ENCODE measurements at regions not wholly inside any gene's neighbourhood (a gene's known extent, or its start where the extent isn't known, plus 50 kb on each side); places are given as distances from the start of the nearest gene placed in this dataset.

GRCh38 chr12:27180906-27181505 is 63.1 kb upstream of the STK38L start:
- ATAC-seq (ENCODE audit: low read depth in 2 of 2) (no peak), DNase-seq (no peak)
- Histone ChIP-seq H3K4me3 (ENCODE audit: low read depth, low read length) (no peak overlapping the region), H3K4me1 (ENCODE audit: control insufficient read depth, insufficient read depth, low read length, poor library complexity, severe bottlenecking) (peaks cover 10% of the 10 kb centered on the region), H3K9me3 (ENCODE audit: control insufficient read depth in 2 of 2, low read length in 2 of 2) (no peaks in the 10 kb centered on the region), H3K36me3 (ENCODE audit: control insufficient read depth, insufficient read depth, low read length) (no peaks in the 10 kb centered on the region), H3K27ac (ENCODE audit: insufficient read depth, low read length, poor library complexity, severe bottlenecking) (no peak overlapping the region), H3K27me3 (ENCODE audit: control insufficient read depth, insufficient read depth, low read length) (no peaks in the 10 kb centered on the region)
- no peaks in the 10 kb centered on the region for H3K27me3 Mint-ChIP-seq
- no peaks in the 10 kb centered on the region for H3K36me3 Mint-ChIP-seq
- H3K4me3 Mint-ChIP-seq, result no peak overlapping the region
- no peaks in the 10 kb centered on the region for H3K9me3 Mint-ChIP-seq
- H3K4me1 Mint-ChIP-seq, result peaks cover 16 to 35% (median 29%) of the 10 kb centered on the region in 4 donors
- no peak overlapping the region for H3K27ac Mint-ChIP-seq

- H3K27me3 ChIP-seq (ENCODE audit: control insufficient read depth, insufficient read depth, low read length), result no peaks in the 10 kb centered on the region
- Mint-ChIP-seq H3K27me3 (no peaks in the 10 kb centered on the region), H3K9me3 (no peaks in the 10 kb centered on the region), H3K36me3 (no peaks in the 10 kb centered on the region), H3K27ac (no peak overlapping the region), H3K4me3 (no peak overlapping the region), H3K4me1 (peaks cover 16 to 37% (median 29%) of the 10 kb centered on the region in 4 donors)
- ATAC-seq (ENCODE audit: low read depth in 2 of 2), result no peak
- H3K4me3 ChIP-seq (ENCODE audit: low read depth, low read length), result no peak overlapping the region
- peaks cover 10% of the 10 kb centered on the region for H3K4me1 ChIP-seq (ENCODE audit: control insufficient read depth, insufficient read depth, low read length, poor library complexity, severe bottlenecking)
- no peak for DNase-seq
- H3K36me3 ChIP-seq (ENCODE audit: control insufficient read depth, insufficient read depth, low read length), result no peaks in the 10 kb centered on the region
- no peak overlapping the region for H3K27ac ChIP-seq (ENCODE audit: insufficient read depth, low read length, poor library complexity, severe bottlenecking)
- H3K9me3 ChIP-seq (ENCODE audit: control insufficient read depth in 2 of 2, low read length in 2 of 2), result no peaks in the 10 kb centered on the region
These were observed 60.7 kb upstream of the STK38L start for GRCh38 chr12:27183342-27183741.

- DNase-seq (peak in 2 of 3 donors; percentile 22 to 63), ATAC-seq (ENCODE audit: low read depth in 2 of 2) (peak; percentile 55 to 63)
- Mint-ChIP-seq H3K27me3 (no peaks in the 10 kb centered on the region), H3K9me3 (peaks cover 0 to 3% (median 0%) of the 10 kb centered on the region in 7 donors), H3K36me3 (peaks cover 3% of the 10 kb centered on the region), H3K27ac (peak overlapping the region; percentile 9 to 66 (median 29)), H3K4me3 (no peak overlapping the region), H3K4me1 (peaks cover 5 to 16% (median 11%) of the 10 kb centered on the region in 4 donors)
- Histone ChIP-seq H3K9me3 (ENCODE audit: control insufficient read depth in 2 of 2, low read length in 2 of 2) (no peaks in the 10 kb centered on the region), H3K27me3 (ENCODE audit: control insufficient read depth, insufficient read depth, low read length) (no peaks in the 10 kb centered on the region), H3K27ac (ENCODE audit: insufficient read depth, low read length, poor library complexity, severe bottlenecking) (no peak overlapping the region), H3K36me3 (ENCODE audit: control insufficient read depth, insufficient read depth, low read length) (no peaks in the 10 kb centered on the region), H3K4me3 (ENCODE audit: low read depth, low read length) (no peak overlapping the region), H3K4me1 (ENCODE audit: control insufficient read depth, insufficient read depth, low read length, poor library complexity, severe bottlenecking) (peaks cover 5% of the 10 kb centered on the region)
These were observed 58.7 kb upstream of the STK38L start for GRCh38 chr12:27185234-27186021.

- Mint-ChIP-seq H3K27me3 (no peaks in the 10 kb centered on the region), H3K27ac (peak overlapping the region in 2 of 3 donors; percentile 13 to 15), H3K4me3 (no peak overlapping the region), H3K9me3 (peaks cover 0 to 3% (median 0%) of the 10 kb centered on the region in 7 donors), H3K36me3 (peaks cover 3% of the 10 kb centered on the region), H3K4me1 (peaks cover 5 to 16% (median 11%) of the 10 kb centered on the region in 4 donors)
- ATAC-seq (ENCODE audit: low read depth in 2 of 2), result no peak
- H3K4me3 ChIP-seq (ENCODE audit: low read depth, low read length), result no peak overlapping the region
- H3K27ac ChIP-seq (ENCODE audit: insufficient read depth, low read length, poor library complexity, severe bottlenecking), result no peak overlapping the region
- no peaks in the 10 kb centered on the region for H3K36me3 ChIP-seq (ENCODE audit: control insufficient read depth, insufficient read depth, low read length)
- H3K9me3 ChIP-seq (ENCODE audit: control insufficient read depth in 2 of 2, low read length in 2 of 2), result no peaks in the 10 kb centered on the region
- DNase-seq, result no peak
- H3K4me1 ChIP-seq (ENCODE audit: control insufficient read depth, insufficient read depth, low read length, poor library complexity, severe bottlenecking), result peaks cover 5% of the 10 kb centered on the region
- no peaks in the 10 kb centered on the region for H3K27me3 ChIP-seq (ENCODE audit: control insufficient read depth, insufficient read depth, low read length)
These were observed 57.9 kb upstream of the STK38L start for GRCh38 chr12:27186022-27186839.

GRCh38 chr12:27187697-27188096 is 56.4 kb upstream of the STK38L start:
- Histone ChIP-seq H3K9me3 (ENCODE audit: control insufficient read depth in 2 of 2, low read length in 2 of 2) (no peaks in the 10 kb centered on the region), H3K4me3 (ENCODE audit: low read depth, low read length) (no peak overlapping the region), H3K36me3 (ENCODE audit: control insufficient read depth, insufficient read depth, low read length) (no peaks in the 10 kb centered on the region), H3K27ac (ENCODE audit: insufficient read depth, low read length, poor library complexity, severe bottlenecking) (no peak overlapping the region), H3K4me1 (ENCODE audit: control insufficient read depth, insufficient read depth, low read length, poor library complexity, severe bottlenecking) (peaks cover 5% of the 10 kb centered on the region), H3K27me3 (ENCODE audit: control insufficient read depth, insufficient read depth, low read length) (no peaks in the 10 kb centered on the region)
- Mint-ChIP-seq H3K27me3 (no peaks in the 10 kb centered on the region), H3K4me3 (no peak overlapping the region), H3K4me1 (peaks cover 5 to 16% (median 11%) of the 10 kb centered on the region in 4 donors), H3K27ac (no peak overlapping the region), H3K36me3 (peaks cover 7% of the 10 kb centered on the region), H3K9me3 (peaks cover 0 to 3% (median 0%) of the 10 kb centered on the region in 7 donors)
- DNase-seq (no peak), ATAC-seq (ENCODE audit: low read depth in 2 of 2) (no peak)

GRCh38 chr12:27190761-27191160 is 53.3 kb upstream of the STK38L start:
- Histone ChIP-seq H3K9me3 (ENCODE audit: control insufficient read depth in 2 of 2, low read length in 2 of 2) (no peaks in the 10 kb centered on the region), H3K36me3 (ENCODE audit: control insufficient read depth, insufficient read depth, low read length) (no peaks in the 10 kb centered on the region), H3K27ac (ENCODE audit: insufficient read depth, low read length, poor library complexity, severe bottlenecking) (no peak overlapping the region), H3K27me3 (ENCODE audit: control insufficient read depth, insufficient read depth, low read length) (no peaks in the 10 kb centered on the region), H3K4me3 (ENCODE audit: low read depth, low read length) (no peak overlapping the region), H3K4me1 (ENCODE audit: control insufficient read depth, insufficient read depth, low read length, poor library complexity, severe bottlenecking) (no peaks in the 10 kb centered on the region)
- Mint-ChIP-seq H3K27ac (no peak overlapping the region), H3K4me1 (peaks cover 0 to 6% (median 0%) of the 10 kb centered on the region in 4 donors), H3K27me3 (no peaks in the 10 kb centered on the region), H3K4me3 (no peak overlapping the region), H3K36me3 (peaks cover 7% of the 10 kb centered on the region), H3K9me3 (peaks cover 0 to 3% (median 0%) of the 10 kb centered on the region in 7 donors)
- ATAC-seq (ENCODE audit: low read depth in 2 of 2) (no peak), DNase-seq (no peak)

- no peak for DNase-seq
These were observed 52.6 kb upstream of the STK38L start for GRCh38 chr12:27191531-27191930.

More at GRCh38 chr12:27191531-27191930, 52.6 kb upstream of the STK38L start:
- Histone ChIP-seq H3K4me3 (ENCODE audit: low read depth, low read length) (no peak overlapping the region), H3K36me3 (ENCODE audit: control insufficient read depth, insufficient read depth, low read length) (no peaks in the 10 kb centered on the region), H3K9me3 (ENCODE audit: control insufficient read depth in 2 of 2, low read length in 2 of 2) (no peaks in the 10 kb centered on the region), H3K27ac (ENCODE audit: insufficient read depth, low read length, poor library complexity, severe bottlenecking) (no peak overlapping the region), H3K4me1 (ENCODE audit: control insufficient read depth, insufficient read depth, low read length, poor library complexity, severe bottlenecking) (no peaks in the 10 kb centered on the region), H3K27me3 (ENCODE audit: control insufficient read depth, insufficient read depth, low read length) (no peaks in the 10 kb centered on the region)
- Mint-ChIP-seq H3K36me3 (peaks cover 7% of the 10 kb centered on the region), H3K27ac (no peak overlapping the region), H3K4me3 (no peak overlapping the region), H3K4me1 (peaks cover 0 to 3% (median 0%) of the 10 kb centered on the region in 4 donors), H3K9me3 (peaks cover 0 to 3% (median 0%) of the 10 kb centered on the region in 7 donors), H3K27me3 (no peaks in the 10 kb centered on the region)
- ATAC-seq (ENCODE audit: low read depth in 2 of 2), result no peak

All from CD4-positive, CD25-positive, alpha-beta regulatory T cell (primary cell).